ENCODE measurements at regions not wholly inside any gene's neighbourhood (a gene's known extent, or its start where the extent isn't known, plus 50 kb on each side); places are given as distances from the start of the nearest gene placed in this dataset.

DNA sequence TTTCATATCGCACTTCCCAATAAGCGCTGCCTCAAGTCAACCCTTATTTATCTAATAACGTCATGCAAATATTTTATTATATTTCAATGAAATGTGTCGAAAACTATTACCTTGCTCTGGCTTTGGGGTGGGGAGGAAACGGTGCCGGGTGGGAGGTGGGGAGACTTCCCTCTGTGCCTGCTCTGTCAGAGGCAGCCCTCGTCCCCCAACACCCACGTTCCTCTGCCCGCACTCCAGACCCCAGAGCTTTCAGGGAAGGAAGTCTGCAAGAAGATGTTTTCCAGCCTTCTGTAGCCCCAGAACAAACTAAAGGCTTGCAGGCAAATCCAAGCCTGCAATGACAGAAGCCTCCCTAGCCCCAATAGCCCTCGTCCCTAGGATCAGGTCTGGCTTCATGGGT lies 235.7 kb downstream of the BUD13 start:
- H3K4me1 ChIP-seq (ENCODE audit: control insufficient read depth in 1 of 2, insufficient read depth in 2 of 2, low read depth in 1 of 2, low read length in 1 of 2) = peaks cover 0 to 10% of the 10 kb centered on the region in 2 experiments; a peak in 1 of 4 replicates
- ChIA-PET CTCF (no interaction called here), POLR2A (no interaction called here)
- H3K4me2 ChIP-seq = no peak overlapping the region
- no peaks in the 10 kb centered on the region for H3F3A ChIP-seq (replicated peaks; ENCODE audit: insufficient read depth)
- H3K9me3 ChIP-seq = no peaks in the 10 kb centered on the region
- H3K9ac ChIP-seq = no peak overlapping the region
- no peak overlapping the region for H2AFZ ChIP-seq (ENCODE audit: low read depth)
- no peaks in the 10 kb centered on the region for H3K79me2 ChIP-seq (ENCODE audit: insufficient read depth)
- no peaks in the 10 kb centered on the region for H3K36me3 ChIP-seq (replicated peaks in 1 of 2; ENCODE audit: control insufficient read depth in 1 of 2, insufficient read depth in 2 of 2, low read length in 1 of 2)
- H3K9me2 ChIP-seq = no peaks in the 10 kb centered on the region
- TF ChIP-seq RXRA (IDR thresholded peaks at IDR 0.05; ENCODE audit: borderline replicate concordance, low read depth) = no peak
- TF ChIP-seq ELF1 (IDR thresholded peaks at IDR 0.05) = no peak
- no peak for TF ChIP-seq EP300 (IDR thresholded peaks at IDR 0.05; ENCODE audit: borderline replicate concordance in 1 of 2, low read depth in 1 of 2, low read length in 1 of 2)
- TF ChIP-seq YY1 (IDR thresholded peaks at IDR 0.05; ENCODE audit: low read depth) = no peak
- TF ChIP-seq, protein P1, sequence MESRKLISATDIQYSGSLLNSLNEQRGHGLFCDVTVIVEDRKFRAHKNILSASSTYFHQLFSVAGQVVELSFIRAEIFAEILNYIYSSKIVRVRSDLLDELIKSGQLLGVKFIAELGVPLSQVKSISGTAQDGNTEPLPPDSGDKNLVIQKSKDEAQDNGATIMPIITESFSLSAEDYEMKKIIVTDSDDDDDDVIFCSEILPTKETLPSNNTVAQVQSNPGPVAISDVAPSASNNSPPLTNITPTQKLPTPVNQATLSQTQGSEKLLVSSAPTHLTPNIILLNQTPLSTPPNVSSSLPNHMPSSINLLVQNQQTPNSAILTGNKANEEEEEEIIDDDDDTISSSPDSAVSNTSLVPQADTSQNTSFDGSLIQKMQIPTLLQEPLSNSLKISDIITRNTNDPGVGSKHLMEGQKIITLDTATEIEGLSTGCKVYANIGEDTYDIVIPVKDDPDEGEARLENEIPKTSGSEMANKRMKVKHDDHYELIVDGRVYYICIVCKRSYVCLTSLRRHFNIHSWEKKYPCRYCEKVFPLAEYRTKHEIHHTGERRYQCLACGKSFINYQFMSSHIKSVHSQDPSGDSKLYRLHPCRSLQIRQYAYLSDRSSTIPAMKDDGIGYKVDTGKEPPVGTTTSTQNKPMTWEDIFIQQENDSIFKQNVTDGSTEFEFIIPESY (IDR thresholded peaks at IDR 0.05; ENCODE audit: borderline replicate concordance, low read depth) = no peak
- TF ChIP-seq EZH2phosphoT487 (IDR thresholded peaks at IDR 0.05; ENCODE audit: borderline replicate concordance, low read depth) = no peak
- TF ChIP-seq, protein P2, sequence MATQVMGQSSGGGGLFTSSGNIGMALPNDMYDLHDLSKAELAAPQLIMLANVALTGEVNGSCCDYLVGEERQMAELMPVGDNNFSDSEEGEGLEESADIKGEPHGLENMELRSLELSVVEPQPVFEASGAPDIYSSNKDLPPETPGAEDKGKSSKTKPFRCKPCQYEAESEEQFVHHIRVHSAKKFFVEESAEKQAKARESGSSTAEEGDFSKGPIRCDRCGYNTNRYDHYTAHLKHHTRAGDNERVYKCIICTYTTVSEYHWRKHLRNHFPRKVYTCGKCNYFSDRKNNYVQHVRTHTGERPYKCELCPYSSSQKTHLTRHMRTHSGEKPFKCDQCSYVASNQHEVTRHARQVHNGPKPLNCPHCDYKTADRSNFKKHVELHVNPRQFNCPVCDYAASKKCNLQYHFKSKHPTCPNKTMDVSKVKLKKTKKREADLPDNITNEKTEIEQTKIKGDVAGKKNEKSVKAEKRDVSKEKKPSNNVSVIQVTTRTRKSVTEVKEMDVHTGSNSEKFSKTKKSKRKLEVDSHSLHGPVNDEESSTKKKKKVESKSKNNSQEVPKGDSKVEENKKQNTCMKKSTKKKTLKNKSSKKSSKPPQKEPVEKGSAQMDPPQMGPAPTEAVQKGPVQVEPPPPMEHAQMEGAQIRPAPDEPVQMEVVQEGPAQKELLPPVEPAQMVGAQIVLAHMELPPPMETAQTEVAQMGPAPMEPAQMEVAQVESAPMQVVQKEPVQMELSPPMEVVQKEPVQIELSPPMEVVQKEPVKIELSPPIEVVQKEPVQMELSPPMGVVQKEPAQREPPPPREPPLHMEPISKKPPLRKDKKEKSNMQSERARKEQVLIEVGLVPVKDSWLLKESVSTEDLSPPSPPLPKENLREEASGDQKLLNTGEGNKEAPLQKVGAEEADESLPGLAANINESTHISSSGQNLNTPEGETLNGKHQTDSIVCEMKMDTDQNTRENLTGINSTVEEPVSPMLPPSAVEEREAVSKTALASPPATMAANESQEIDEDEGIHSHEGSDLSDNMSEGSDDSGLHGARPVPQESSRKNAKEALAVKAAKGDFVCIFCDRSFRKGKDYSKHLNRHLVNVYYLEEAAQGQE (IDR thresholded peaks at IDR 0.05; ENCODE audit: low read depth, low read length) = no peak
- TF ChIP-seq, protein P3, sequence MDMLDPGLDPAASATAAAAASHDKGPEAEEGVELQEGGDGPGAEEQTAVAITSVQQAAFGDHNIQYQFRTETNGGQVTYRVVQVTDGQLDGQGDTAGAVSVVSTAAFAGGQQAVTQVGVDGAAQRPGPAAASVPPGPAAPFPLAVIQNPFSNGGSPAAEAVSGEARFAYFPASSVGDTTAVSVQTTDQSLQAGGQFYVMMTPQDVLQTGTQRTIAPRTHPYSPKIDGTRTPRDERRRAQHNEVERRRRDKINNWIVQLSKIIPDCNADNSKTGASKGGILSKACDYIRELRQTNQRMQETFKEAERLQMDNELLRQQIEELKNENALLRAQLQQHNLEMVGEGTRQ (IDR thresholded peaks at IDR 0.05; ENCODE audit: borderline replicate concordance, low read depth, low read length) = no peak
- TF ChIP-seq, protein P4, sequence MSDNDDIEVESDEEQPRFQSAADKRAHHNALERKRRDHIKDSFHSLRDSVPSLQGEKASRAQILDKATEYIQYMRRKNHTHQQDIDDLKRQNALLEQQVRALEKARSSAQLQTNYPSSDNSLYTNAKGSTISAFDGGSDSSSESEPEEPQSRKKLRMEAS (IDR thresholded peaks at IDR 0.05; ENCODE audit: low read depth) = no peak
- no peak for TF ChIP-seq MXI1 (IDR thresholded peaks at IDR 0.05; ENCODE audit: low read depth, low read length)
- no peak for TF ChIP-seq RCOR1 (IDR thresholded peaks at IDR 0.05; ENCODE audit: low read length)
- TF ChIP-seq TCF12 (IDR thresholded peaks at IDR 0.05) = no peak
- TF ChIP-seq NRF1 (IDR thresholded peaks at IDR 0.05; ENCODE audit: low read depth, low read length) = no peak
- TF ChIP-seq NFIC (IDR thresholded peaks at IDR 0.05; ENCODE audit: borderline replicate concordance) = no peak
- TF ChIP-seq, protein P5, sequence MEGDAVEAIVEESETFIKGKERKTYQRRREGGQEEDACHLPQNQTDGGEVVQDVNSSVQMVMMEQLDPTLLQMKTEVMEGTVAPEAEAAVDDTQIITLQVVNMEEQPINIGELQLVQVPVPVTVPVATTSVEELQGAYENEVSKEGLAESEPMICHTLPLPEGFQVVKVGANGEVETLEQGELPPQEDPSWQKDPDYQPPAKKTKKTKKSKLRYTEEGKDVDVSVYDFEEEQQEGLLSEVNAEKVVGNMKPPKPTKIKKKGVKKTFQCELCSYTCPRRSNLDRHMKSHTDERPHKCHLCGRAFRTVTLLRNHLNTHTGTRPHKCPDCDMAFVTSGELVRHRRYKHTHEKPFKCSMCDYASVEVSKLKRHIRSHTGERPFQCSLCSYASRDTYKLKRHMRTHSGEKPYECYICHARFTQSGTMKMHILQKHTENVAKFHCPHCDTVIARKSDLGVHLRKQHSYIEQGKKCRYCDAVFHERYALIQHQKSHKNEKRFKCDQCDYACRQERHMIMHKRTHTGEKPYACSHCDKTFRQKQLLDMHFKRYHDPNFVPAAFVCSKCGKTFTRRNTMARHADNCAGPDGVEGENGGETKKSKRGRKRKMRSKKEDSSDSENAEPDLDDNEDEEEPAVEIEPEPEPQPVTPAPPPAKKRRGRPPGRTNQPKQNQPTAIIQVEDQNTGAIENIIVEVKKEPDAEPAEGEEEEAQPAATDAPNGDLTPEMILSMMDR (IDR thresholded peaks at IDR 0.05) = no peak
- no peak for TF ChIP-seq MEF2A (IDR thresholded peaks at IDR 0.05; ENCODE audit: borderline replicate concordance, low read depth)
- TF ChIP-seq, protein P6, sequence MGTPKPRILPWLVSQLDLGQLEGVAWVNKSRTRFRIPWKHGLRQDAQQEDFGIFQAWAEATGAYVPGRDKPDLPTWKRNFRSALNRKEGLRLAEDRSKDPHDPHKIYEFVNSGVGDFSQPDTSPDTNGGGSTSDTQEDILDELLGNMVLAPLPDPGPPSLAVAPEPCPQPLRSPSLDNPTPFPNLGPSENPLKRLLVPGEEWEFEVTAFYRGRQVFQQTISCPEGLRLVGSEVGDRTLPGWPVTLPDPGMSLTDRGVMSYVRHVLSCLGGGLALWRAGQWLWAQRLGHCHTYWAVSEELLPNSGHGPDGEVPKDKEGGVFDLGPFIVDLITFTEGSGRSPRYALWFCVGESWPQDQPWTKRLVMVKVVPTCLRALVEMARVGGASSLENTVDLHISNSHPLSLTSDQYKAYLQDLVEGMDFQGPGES (IDR thresholded peaks at IDR 0.05; ENCODE audit: low read depth, low read length) = no peak
- no peak overlapping the region for H3K27ac ChIP-seq (ENCODE audit: low read depth in 2 of 2, low read length in 1 of 2)
- no peaks in the 10 kb centered on the region for H4K20me1 ChIP-seq (ENCODE audit: insufficient read depth)
- WGBS (ENCODE audit: low lambda C conversion rate) = 46% methylated on average over 10 of the region's 10 CpGs
- H3K27me3 ChIP-seq (ENCODE audit: insufficient read depth) = peaks cover 14% of the 10 kb centered on the region; the same call in 1 of the 2 replicates
- H3K4me3 ChIP-seq (ENCODE audit: low read depth in 2 of 2, low read length in 1 of 2) = no peak overlapping the region
- no peak for DNase-seq

All from SK-N-SH (cell line).